HG03354 (cell line): ENCODE measurements at regions not wholly inside any gene's neighbourhood (a gene's known extent, or its start where the extent isn't known, plus 50 kb on each side); places are given as distances from the start of the nearest gene placed in this dataset.

Experiments used
- ATAC-seq: cut with Tn5 transposase; IDR thresholded peaks from one replicate; pipeline ENCODE4 v1.9.1; 2021; ENCODE audit warnings: mild to moderate bottlenecking; ENCODE audit not compliant: unreplicated experiment, poor library complexity, severe bottlenecking

DNA sequence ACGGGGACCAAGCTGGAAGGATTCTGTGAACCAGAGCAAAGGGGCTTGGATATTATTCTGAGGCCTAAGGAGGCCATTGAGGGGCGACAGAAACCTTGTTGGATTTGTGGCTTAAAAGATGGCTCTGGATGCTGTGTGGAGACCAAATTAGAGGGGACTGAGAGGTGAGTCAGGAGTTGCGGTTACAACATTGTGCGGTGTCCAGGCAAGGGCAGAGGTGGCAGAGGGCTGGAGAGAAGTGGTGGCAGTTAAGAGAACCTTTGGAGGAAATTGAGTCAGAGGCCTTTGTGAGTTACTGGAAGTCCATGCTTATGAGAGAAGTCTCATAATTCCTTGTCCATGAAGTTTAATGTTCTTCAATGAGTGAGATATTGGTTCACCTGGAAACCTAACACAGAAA is 143.2 kb downstream of the FAM43A start:
- no peak for ATAC-seq

GRCh38 chr3:194830401-194830800 is 144.7 kb downstream of the FAM43A start:
- ATAC-seq, result no peak

DNA sequence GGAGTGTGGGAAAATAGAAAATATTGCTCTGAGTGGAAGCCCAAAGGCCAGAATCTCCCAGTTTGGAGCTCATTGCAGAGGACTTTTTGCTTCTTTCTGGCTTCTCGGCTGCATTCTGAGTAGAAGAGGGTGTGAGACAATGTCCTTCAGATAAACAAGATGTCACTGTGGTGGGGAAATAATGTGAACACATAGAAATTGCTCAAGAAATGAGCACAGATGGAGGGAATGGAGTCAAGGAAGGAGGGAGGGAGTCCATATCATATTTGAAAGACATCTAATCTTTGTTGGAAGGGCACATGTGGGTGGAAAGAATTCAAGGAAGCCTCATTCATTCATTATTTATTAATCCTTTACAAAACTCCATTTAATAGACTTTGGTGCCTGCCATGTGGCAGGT is 145.3 kb downstream of the FAM43A start:
- no peak for ATAC-seq

GRCh38 chr3:194832346-194833104 is 146.8 kb downstream of the FAM43A start:
- no peak for ATAC-seq

GRCh38 chr3:194833114-194833910 is 147.6 kb downstream of the FAM43A start:
- no peak for ATAC-seq

- no peak for ATAC-seq
Measured at GRCh38 chr3:194836661-194837060, 151.0 kb downstream of the FAM43A start.

DNA sequence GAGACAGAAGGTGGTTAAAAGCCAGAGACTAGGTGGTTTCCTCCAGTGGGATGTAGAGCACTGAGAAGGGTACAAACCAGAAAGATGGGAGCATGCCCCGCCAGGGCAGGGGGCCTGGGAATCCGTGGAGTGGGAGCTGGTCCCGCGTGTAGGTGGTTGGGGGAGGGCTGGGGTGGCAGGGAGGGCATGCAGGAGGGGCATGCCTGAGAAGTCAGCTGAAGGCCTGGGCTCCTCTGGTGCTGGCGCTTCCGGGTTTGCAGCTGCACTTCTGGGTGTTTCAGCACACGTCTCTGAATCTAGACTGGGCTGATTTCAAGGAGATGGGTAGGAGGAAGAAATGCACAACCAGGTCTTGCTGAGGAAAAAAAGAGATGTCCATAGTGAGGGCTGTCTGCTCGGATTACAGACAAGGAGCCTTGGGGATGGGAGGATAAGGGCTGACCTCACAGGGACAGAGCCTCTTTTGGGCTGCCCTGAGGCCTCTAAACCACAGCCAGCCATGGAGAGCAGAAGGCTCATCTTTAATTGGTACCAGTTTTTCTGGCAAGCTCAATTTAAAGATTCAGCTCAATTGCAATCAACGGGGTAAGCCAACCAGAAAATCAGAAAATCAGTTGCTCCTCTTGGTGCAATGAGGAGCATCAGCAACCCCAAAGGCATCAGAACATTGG is 151.9 kb downstream of the FAM43A start:
- no peak for ATAC-seq

DNA sequence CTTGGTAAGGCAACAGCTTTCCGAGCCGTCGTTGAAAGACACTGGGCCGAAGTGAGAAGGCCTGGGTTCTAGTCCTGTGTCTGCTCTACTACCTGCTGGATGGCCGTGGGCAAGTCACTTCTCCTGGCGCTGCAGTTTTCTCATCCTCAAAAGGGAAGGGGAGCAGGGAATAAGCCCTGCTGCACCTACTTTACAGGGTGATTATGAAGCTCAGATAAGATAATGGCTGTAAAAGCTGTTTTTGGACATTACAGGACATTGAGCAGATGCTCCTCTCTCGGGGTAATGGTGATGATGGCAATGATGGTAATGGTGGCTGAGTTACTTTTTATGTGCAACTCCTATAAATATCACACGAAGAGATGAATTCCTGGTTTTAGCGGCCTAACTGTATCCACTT is 152.6 kb downstream of the FAM43A start:
- ATAC-seq, result no peak

DNA sequence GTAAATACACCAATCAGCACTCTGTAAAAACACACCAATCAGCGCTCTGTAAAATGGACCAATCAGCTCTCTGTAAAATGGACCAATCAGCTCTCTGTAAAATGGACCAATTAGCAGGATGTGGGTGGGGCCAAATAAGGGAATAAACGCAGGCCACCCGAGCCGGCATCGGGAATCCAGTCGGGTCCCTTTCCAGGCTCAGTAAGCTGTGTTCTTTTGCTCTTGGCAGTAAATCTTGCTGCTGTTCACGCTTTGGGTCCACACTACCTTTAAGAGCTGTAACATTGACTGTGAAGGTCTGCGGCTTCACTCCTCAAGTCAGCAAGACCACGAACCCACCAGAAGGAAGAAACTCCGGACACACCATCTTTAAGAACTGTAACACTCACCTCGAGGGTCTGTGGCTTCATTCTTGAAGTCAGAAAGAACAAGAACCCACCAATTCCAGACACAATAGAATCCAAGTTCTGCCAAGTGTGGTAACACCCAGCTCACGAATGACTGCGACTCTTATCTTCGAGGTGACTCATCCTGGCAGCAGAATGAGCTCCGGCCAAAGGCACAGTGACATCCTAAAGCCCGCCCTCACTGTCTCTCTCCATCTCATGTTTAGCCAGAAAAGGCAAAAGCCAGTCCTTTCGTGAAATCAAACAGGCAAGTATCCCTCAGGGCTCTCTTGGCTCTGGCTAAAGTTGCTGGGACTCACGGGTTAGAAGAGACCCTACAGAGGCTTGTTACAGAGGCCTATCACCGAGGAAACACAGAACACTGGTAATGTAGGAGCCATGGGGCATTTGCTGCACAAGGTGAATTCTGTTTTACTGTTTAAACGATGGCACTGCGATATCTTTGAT is 155.2 kb downstream of the FAM43A start:
- no peak for ATAC-seq

DNA sequence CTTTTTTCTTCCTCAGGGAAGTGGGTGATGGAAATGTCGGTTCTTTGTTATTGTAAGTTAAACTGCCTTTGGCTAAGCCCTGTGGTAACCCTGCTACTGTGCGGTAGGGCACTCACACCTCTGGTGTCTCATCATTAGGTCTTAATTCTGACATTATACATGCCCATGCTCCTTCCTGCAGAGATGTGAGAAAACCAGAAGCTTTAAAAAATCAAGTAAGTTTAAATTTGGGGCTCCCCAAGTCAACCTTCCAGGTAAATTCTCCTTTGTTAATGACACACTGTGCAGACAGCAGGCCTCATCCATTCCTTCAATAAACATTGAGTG is 155.8 kb downstream of the FAM43A start:
- ATAC-seq, result no peak

GRCh38 chr3:194843556-194843955 is 157.9 kb downstream of the FAM43A start:
- no peak for ATAC-seq

GRCh38 chr3:194844046-194844445 is 158.4 kb downstream of the FAM43A start:
- no peak for ATAC-seq

GRCh38 chr3:194849166-194849875 is 163.6 kb downstream of the FAM43A start:
- no peak for ATAC-seq

DNA sequence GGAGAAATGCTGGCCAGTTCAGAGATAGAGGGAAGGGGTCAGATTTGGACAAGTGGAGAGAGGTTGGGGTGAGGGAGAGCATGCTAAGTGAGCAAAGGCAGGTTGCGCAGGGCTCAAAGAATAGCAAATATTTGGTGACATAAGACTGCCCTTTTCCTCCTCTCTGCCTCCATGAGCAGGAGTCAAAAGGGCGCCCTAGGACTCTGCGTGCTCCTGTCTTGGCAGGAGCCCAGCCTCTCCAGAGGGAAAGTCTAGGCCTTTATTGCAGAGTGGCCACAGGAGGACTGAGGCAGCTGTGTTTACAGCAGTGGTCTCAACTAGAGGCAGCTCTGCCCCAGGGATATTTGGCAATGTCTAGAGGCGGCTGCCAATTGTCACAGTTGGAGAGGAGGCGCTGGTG is 165.6 kb downstream of the FAM43A start:
- no peak for ATAC-seq

DNA sequence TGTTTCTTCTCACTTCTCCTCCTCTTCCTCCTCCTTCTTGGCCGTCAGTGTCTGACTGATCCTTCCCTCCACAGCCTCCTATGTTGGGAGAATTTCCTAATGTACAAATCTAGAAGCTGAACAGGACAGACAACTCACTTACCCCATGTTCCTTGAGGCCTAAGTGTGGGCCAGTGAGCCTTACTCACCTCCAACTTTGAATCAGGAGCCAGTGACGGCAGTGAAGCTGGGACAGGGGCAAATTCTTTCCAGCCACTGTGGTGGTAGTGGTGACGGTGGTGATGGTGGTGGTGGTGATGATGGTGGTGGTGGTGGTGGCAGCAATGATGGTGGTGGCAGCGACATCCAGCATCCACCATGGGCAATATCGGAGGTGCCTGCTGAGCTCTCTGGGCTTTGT is 166.3 kb downstream of the FAM43A start:
- no peak for ATAC-seq

GRCh38 chr3:194852345-194852744 is 166.7 kb downstream of the FAM43A start:
- no peak for ATAC-seq

- ATAC-seq, result no peak
Measured at GRCh38 chr3:194852831-194853508, 167.3 kb downstream of the FAM43A start.

- no peak for ATAC-seq
Measured at GRCh38 chr3:194854206-194854605, 168.5 kb downstream of the FAM43A start.
